Upper lobe of left lung (tissue), 6 donors: ENCODE measurements at regions not wholly inside any gene's neighbourhood (a gene's known extent, or its start where the extent isn't known, plus 50 kb on each side); places are given as distances from the start of the nearest gene placed in this dataset.

Experiments
- ATAC-seq, 2 donors: fragments of 200-7000 bp; cut with Tn5 transposase; one replicate each; pipeline ENCODE4 v1.9.1; 2022; ENCODE audit warnings: mild to moderate bottlenecking in 2 of 2, moderate library complexity in 2 of 2; ENCODE audit not compliant: low FRiP score in 2 of 2
- DNase-seq, 2 donors: peaks; one replicate each; pipeline ENCODE4 v3.0.0-alpha.2; 2019 to 2020
- H3K27ac ChIP-seq, 4 donors: fragments of 200-600 bp; sonication (generic); one replicate each; pipeline ENCODE4 v1.5.1; 2016 to 2019
- H3K27me3 ChIP-seq, 4 donors: fragments of 200-600 bp; sonication (generic); one replicate each; pipeline ENCODE4 v1.5.1; 2017 to 2019
- H3K36me3 ChIP-seq, 4 donors: fragments of 200-600 bp; sonication (generic); one replicate each; pipeline ENCODE4 v1.5.1; 2016 to 2019
- H3K4me1 ChIP-seq, 4 donors: fragments of 200-600 bp; sonication (generic); one replicate each; pipeline ENCODE4 v1.5.1; 2018 to 2019
- H3K4me3 ChIP-seq, 4 donors: fragments of 200-600 bp; sonication (generic); one replicate each; pipeline ENCODE4 v1.5.1; 2017 to 2019; ENCODE audit warnings: mild to moderate bottlenecking in 2 of 4, moderate library complexity in 1 of 4
- H3K9me3 ChIP-seq, 4 donors: fragments of 200-600 bp; sonication (generic); one replicate each; pipeline ENCODE4 v1.5.1; 2018 to 2019
- CTCF ChIP-seq, 6 experiments: fragments of 450-650 bp in 4 of 6; fragments of 200-600 bp in 2 of 6; sonication (generic) in 2 of 6; IDR thresholded peaks; one replicate each; pipeline ENCODE4 v1.5.1; 2016 to 2019; ENCODE audit warnings: antibody characterized with exemption in 6 of 6
- EP300 ChIP-seq, 4 donors: sonication (generic); formaldehyde crosslinking; IDR thresholded peaks; one replicate each; pipeline ENCODE4 v1.5.1; 2017; ENCODE audit warnings: antibody characterized with exemption in 4 of 4, control low read depth in 2 of 4
- POLR2A ChIP-seq, 4 donors: fragments of 450-650 bp; IDR thresholded peaks; one replicate each; pipeline ENCODE4 v1.5.1; 2016 to 2017; ENCODE audit warnings: antibody characterized with exemption in 4 of 4, mild to moderate bottlenecking in 2 of 4
- POLR2AphosphoS5 ChIP-seq, 2 donors: sonication (generic); formaldehyde crosslinking; IDR thresholded peaks; one replicate each; pipeline ENCODE4 v1.5.1; 2017; ENCODE audit warnings: antibody characterized with exemption in 2 of 2
- WGBS, 2 donors: methylation state at CpG; one replicate each; pipeline ENCODE4 v1.1.5; 2017 to 2018; 5-methylcytosine and 5-hydroxymethylcytosine counted together
- donor health status: DM: no; HTN: no; CAD: no; lungs with moderate emphysema.
- donor health status: DM: no; HTN: yes; CAD: no; lungs with severe emphysema.

- no peak for ATAC-seq
Observed at GRCh38 chr15:31774045-31774444, 256.3 kb upstream of the CHRNA7 start.

GRCh38 chr15:31776039-31776438 is 254.3 kb upstream of the CHRNA7 start:
- TF ChIP-seq POLR2AphosphoS5 (IDR thresholded peaks at IDR 0.05) (no peak), CTCF (IDR thresholded peaks at IDR 0.05) (no peak), EP300 (IDR thresholded peaks at IDR 0.05) (no peak), POLR2A (IDR thresholded peaks at IDR 0.05) (no peak)

More at GRCh38 chr15:31774045-31774444, 256.3 kb upstream of the CHRNA7 start:
- 44 to 47% methylated on average over 4 to 5 of the region's 5 CpGs for WGBS, 2 donors
- no peaks in the 10 kb centered on the region for H3K36me3 ChIP-seq
- H3K4me1 ChIP-seq: no peaks in the 10 kb centered on the region
- no peaks in the 10 kb centered on the region for H3K27me3 ChIP-seq
- no peaks in the 10 kb centered on the region for H3K9me3 ChIP-seq
- no peak for DNase-seq
- no peak overlapping the region for H3K27ac ChIP-seq
- no peak overlapping the region for H3K4me3 ChIP-seq
- no peak for TF ChIP-seq POLR2AphosphoS5 (IDR thresholded peaks at IDR 0.05)
- no peak for TF ChIP-seq CTCF (IDR thresholded peaks at IDR 0.05)
- no peak for TF ChIP-seq POLR2A (IDR thresholded peaks at IDR 0.05)
- no peak for TF ChIP-seq EP300 (IDR thresholded peaks at IDR 0.05)

GRCh38 chr15:31781261-31781660 is 249.1 kb upstream of the CHRNA7 start:
- H3K9me3 ChIP-seq: no peaks in the 10 kb centered on the region
- TF ChIP-seq CTCF (IDR thresholded peaks at IDR 0.05) (no peak), POLR2A (IDR thresholded peaks at IDR 0.05) (no peak), EP300 (IDR thresholded peaks at IDR 0.05) (no peak), POLR2AphosphoS5 (IDR thresholded peaks at IDR 0.05) (no peak)
- no peaks in the 10 kb centered on the region for H3K4me1 ChIP-seq
- no peak overlapping the region for H3K4me3 ChIP-seq
- no peak for ATAC-seq
- no peaks in the 10 kb centered on the region for H3K36me3 ChIP-seq
- no peak for DNase-seq
- H3K27ac ChIP-seq: no peak overlapping the region
- WGBS, 2 donors: 78 to 86% methylated on average over 1 to 2 of the region's 2 CpGs
- no peaks in the 10 kb centered on the region for H3K27me3 ChIP-seq

More at GRCh38 chr15:31776039-31776438, 254.3 kb upstream of the CHRNA7 start:
- no peaks in the 10 kb centered on the region for H3K36me3 ChIP-seq
- no peak overlapping the region for H3K4me3 ChIP-seq
- H3K27ac ChIP-seq: no peak overlapping the region
- H3K27me3 ChIP-seq: no peaks in the 10 kb centered on the region
- no peaks in the 10 kb centered on the region for H3K4me1 ChIP-seq
- WGBS, 2 donors: 83 to 100% methylated on average over 1 to 9 of the region's 9 CpGs
- ATAC-seq: peak in 1 of 2 donors; percentile 19
- DNase-seq: no peak
- no peaks in the 10 kb centered on the region for H3K9me3 ChIP-seq

GRCh38 chr15:31782016-31782783 is 248.1 kb upstream of the CHRNA7 start:
- H3K4me1 ChIP-seq: no peaks in the 10 kb centered on the region
- no peaks in the 10 kb centered on the region for H3K36me3 ChIP-seq
- 82 to 86% methylated on average over 9 of the region's 9 CpGs for WGBS, 2 donors
- ATAC-seq: peak in 1 of 2 donors; percentile 28
- H3K27ac ChIP-seq: no peak overlapping the region
- H3K27me3 ChIP-seq: no peaks in the 10 kb centered on the region
- DNase-seq: no peak
- TF ChIP-seq EP300 (IDR thresholded peaks at IDR 0.05) (no peak), CTCF (IDR thresholded peaks at IDR 0.05) (no peak), POLR2A (IDR thresholded peaks at IDR 0.05) (no peak), POLR2AphosphoS5 (IDR thresholded peaks at IDR 0.05) (no peak)
- no peak overlapping the region for H3K4me3 ChIP-seq
- no peaks in the 10 kb centered on the region for H3K9me3 ChIP-seq

GRCh38 chr15:31782951-31783350 is 247.4 kb upstream of the CHRNA7 start:
- H3K9me3 ChIP-seq: no peaks in the 10 kb centered on the region
- TF ChIP-seq EP300 (IDR thresholded peaks at IDR 0.05): no peak
- no peak for TF ChIP-seq POLR2AphosphoS5 (IDR thresholded peaks at IDR 0.05)
- TF ChIP-seq CTCF (IDR thresholded peaks at IDR 0.05): no peak
- no peak for TF ChIP-seq POLR2A (IDR thresholded peaks at IDR 0.05)
- 58 to 73% methylated on average over 3 of the region's 3 CpGs for WGBS, 2 donors
- H3K4me3 ChIP-seq: no peak overlapping the region
- H3K27me3 ChIP-seq: no peaks in the 10 kb centered on the region
- no peaks in the 10 kb centered on the region for H3K36me3 ChIP-seq
- ATAC-seq: no peak
- no peaks in the 10 kb centered on the region for H3K4me1 ChIP-seq
- no peak overlapping the region for H3K27ac ChIP-seq
- DNase-seq: no peak
